GM18498 (cell line): ENCODE measurements at regions not wholly inside any gene's neighbourhood (a gene's known extent, or its start where the extent isn't known, plus 50 kb on each side); places are given as distances from the start of the nearest gene placed in this dataset.
A peak's percentile ranks its signal among the peaks of the same experiment; 100 is the strongest.

Experiments
- ATAC-seq: cut with Tn5 transposase; IDR thresholded peaks from one replicate; pipeline ENCODE4 v1.9.1; 2021; ENCODE audit warnings: mild to moderate bottlenecking, moderate library complexity; ENCODE audit not compliant: unreplicated experiment

DNA sequence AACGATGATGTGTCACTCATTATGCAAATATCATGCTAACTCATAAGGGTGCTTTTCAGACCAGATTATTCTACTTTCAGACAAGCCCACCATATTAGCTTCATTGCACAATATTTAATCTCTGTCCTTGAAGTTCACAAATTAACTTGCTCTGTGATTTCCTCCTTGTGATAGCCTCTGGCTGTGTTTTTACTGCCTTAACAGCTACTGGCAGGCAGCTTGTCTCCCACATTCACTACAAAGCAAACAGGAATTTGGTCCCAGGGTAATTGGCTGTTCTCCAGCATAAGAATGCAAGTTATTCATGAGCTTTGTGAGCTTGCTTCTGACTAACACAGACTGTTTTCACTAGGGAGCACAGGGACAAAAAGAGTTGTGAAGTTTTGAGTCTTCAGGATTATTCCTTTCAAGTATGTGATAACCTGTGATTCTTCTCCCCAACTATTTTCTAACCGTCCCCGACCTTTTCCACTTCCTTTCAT lies 87.9 kb upstream of the HMCN1 start:
- peak; percentile 45 for ATAC-seq

DNA sequence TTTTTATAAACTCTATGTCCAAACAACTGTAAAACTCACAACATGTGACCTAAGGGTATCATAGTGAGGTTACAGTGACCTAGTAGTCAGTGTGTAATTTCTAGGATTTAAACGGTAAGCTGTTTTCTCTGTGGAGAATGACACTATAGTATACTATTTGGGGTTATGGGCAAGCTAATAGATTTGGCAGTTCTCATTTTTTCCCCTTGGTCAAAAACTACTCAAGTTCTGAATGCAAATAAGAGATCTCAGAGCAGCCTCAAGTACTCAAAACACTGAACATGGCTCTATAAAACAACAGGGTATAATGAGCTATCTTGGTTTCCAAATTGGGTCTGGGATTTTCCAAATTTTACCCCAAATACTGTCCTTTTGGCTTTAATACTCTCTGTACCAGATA lies 88.5 kb upstream of the HMCN1 start:
- ATAC-seq = peak; percentile 57

DNA sequence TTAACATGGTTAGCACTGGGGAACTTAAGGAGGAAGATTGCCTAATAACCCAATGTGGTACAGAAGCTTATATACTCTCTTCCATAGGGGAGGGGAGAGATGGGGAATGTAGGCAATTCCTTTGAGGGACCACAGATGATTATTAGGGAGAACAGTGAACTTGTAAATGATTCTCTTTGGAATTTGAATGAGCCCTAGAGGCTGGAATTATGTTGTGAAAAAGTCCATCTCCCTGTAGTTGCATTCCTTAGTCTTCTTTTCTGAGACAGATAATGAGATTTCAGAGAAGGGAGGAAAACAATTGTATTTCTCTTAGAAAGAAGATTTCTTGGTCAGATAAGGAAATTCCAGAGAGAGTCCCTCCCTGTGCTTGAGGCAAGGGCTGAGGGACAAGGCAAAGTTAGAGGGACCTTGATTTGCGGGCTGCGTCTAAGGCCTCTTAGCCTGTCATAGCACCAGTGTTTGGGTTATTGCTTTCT lies 89.0 kb upstream of the HMCN1 start:
- ATAC-seq = peak; percentile 10

DNA sequence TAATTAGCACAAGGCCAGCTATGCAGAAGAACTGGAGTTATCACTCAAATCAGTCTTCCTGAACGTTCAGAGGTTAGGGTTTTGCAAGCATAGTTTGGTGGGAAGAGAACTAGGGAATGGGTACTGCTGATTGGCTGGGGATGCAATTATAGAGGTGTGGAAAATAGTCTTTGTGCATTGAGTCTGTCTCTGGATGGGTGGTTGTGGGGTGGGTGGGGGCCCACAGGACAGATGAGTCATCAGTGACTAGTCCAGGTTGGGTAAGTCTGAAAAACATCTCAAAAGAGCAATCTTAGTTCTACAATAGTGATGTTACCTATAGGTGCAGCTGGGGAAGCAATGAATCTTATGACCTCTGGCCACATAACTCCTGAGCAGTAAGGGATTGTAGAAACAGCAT lies 89.7 kb upstream of the HMCN1 start:
- no peak for ATAC-seq

DNA sequence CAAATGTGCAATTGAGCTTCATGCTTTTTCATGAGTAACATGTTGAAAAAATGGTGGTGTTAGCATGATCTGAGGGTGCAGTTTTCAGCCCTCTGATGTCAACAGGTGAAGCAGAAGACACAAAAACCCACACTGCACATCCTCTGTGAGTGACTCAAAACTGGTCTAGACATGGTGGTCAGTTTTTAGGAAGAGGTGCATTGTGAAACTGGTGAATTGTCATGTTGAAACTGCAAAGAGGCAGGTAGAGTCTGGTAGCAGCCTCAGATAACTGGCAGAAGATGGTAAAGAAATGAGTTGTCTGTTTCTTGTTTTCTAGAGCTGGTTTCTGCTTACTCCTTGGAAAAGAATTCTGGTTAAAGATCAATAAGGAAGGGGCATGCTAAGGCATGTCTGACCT lies 97.3 kb upstream of the HMCN1 start:
- ATAC-seq = peak; percentile 99

DNA sequence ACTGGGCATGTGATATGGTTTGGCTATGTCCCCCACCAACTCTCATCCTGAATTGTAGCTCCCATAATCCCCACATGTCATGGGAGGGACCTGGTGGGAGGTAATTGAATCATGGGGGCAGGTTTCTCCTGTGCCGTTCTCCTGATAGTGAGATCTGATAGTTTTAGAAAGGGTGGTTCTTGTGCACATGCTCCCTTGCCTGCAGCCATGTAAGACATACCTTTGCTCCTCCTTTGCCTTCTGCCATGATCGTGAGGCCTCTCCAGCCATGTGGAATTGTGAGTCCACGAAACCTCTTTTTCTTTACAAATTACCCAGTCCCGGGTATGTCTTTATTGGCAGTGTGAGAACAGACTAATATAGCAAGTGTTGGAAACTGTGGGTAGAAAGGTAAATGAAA lies 99.5 kb upstream of the HMCN1 start:
- ATAC-seq = no peak

DNA sequence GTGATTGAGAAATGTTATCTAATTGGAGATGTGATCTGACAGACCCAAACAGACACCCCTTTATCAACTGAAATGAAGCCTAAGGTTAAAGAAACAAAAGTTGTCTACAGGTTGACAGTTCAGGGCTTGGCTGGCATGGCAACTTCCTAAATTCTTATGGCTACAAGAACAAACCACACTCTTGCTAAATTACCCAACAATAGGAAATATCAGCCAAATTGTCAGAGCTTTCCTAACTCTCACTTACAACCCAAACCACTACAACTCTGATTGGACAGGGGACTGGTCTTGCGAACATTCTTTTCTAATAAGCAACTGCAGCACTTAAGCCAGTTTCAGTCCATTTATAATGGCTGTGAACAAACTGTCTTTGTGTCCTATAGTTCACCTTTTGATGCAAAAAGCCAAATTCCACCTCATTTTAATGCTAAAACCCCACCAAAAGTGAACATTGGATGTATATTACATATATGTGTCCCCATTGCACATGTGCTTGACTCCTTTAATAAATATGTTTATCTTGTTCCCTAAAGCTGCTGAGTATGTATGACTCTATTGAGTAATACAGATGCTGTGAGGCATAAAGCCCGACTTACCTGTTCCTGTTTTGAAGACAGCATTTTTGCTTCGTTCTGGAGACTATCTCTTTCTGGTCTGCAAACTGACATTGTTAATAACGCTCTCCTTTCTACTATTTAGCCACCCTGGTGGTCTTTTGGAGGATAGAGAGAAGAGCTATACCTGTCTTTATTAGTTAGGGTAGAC lies 101.3 kb upstream of the HMCN1 start:
- ATAC-seq = no peak

DNA sequence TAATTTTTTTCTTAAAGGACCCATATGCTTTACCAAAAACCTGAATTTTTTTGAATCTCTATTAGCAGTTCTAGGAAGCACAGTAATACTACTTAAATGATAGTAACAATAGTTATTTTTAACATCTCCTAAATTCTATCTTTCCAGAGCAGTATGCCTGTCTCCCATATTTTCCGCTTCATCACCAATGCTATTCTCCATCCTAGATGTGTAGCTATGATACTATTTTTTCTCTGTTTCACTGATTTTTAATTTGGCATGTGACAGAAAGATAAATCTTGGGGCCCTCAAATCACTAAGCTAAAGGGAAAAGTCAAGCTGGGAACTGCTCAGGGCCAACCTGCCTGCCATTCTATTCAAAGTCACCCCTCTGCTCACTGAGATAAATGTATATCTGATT lies 102.3 kb upstream of the HMCN1 start:
- ATAC-seq = no peak

DNA sequence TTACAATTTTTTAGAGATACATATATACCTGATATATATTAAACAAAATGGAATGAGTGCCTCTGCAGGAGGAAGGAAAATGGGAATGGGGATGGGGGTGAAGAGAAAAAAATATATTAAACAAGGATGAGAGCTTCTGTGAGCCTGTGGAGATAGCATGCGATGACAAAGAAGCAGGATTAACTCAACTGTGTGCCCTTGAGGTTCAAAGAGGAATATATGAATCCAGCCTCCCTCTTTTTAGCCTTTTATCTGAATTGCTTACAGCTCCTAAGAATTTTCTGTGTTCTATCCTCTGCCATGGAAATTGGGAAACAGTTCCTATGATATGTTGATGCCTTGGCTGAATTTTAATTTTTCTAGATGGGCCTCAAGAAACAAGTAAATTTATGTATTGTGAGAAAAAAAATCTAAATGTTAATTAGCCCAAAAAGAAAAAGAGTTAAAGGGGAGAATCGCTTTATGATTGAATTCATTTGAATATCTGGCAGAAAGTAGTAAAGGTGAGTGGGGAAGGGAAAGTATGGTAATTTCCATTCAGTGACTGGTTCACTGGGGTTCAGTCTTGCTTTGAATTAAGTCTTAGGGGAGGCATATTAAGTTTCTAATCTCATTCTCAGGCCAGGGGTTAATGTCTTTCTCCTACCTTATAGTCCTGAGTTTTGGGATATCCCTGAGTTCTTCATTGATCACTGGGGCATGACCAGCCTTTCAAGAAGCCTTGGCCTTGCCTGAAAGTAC lies 106.3 kb upstream of the HMCN1 start:
- ATAC-seq = no peak

DNA sequence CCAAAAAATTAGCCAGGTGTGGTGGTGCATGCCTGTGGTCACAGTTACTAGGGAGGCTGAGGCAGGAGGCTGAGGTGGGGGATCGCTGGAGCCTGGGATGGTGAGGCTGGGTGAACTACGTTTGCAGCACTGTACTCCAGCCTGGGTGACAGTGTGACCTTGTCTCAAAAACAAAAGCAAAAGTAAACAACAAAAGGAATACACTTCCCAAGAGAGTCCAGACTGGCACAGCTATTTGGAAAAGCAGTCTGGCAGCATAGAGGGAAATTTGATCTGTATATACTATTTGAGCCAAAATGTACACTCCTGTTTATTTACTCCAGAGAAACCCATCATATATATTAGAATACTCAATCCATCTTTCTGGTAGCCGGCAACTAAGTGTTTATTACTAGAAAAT lies 107.0 kb upstream of the HMCN1 start:
- ATAC-seq = no peak

DNA sequence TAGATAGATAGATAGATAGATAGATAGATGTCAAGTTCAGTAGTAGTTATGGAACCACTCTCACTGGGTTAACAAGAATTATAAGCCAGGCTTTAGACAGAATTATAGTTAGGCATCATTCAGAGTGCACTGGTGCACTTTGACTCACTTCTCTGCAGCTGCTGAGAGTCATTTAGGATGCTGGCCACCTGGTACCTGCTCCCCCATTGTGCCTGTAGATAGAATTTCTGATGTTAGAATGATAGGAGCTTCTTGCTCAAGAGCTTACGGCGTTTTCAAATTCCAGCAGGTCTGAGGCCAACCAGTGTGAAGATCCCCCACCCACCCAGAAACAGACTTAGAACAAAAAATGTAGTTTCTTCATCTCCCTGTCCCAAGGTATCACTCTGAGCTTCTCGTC lies 107.8 kb upstream of the HMCN1 start:
- no peak for ATAC-seq

DNA sequence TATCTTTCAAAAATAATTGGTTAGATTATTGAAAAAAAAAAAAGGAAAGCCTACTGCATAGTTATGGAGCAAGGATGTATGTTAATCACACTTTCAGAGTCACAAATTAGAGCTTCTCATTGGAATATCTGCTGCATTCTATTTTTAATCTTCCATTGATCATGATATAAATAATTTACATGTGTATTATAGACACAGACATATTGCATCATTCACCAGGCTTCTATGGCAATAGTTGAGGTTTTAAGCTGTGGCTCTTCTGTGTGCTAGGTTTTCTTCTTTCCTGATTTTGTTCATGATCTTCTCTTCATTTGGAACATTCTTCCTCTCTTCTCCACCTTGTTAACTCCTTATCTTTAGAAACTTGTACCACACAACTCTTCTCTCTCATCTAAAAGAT lies 123.2 kb upstream of the HMCN1 start:
- ATAC-seq = no peak

DNA sequence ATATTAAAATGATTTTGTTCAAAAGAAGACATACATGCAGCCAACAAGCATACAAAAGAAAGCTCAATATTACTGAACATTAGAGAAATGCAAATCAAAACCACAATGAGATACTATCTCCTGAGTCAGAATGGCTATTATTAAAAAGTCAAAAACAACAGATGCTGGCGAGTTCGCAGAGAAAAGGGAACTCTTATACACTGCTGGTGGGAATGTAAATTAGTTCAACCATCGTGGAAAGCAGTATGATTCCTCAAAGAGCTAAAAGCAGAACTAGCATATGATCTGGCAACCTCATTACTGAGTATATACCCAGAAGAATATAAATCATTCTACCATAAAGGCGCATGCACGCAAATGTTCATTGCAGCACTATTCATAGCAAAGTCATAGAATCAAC lies 126.0 kb upstream of the HMCN1 start:
- peak; percentile 78 for ATAC-seq

DNA sequence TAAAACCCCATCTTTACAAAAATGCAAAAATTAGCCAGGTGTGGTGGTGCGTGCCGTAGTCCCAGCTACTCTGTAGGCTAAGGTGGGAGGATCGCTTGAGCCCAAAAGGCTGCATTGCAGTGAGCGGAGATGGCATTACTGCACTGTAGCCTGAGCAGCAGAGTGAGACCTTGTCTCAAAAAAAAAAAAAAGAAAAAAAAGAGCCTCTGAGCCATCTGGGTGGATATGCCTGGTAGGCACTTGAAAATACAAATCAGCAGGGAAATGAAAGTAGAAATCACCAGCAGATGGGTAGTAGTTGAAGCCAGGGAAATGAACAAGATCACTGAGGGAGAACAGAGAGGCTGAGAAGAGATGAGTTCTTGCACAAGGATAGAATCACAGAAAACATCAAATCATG lies 131.0 kb upstream of the HMCN1 start:
- peak; percentile 74 for ATAC-seq

DNA sequence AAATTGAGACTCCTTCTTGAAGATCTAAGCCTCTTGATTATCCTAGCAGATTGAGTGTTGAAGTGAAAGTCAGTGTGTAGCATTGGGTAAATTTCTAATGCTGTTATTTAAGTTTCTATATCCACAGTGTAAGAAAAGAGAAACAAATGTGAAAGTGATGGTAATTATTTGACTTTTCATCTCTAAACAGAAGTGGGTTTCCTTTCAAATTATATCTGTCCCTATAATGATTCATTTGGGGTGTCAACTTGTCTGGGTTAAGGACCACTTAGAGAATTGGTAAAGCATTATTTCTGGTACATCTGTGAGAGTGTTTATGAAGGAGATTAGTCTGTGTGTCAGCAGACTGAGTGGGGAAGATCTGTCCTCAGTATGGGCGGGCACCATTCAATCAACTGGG lies 133.0 kb upstream of the HMCN1 start:
- ATAC-seq = peak; percentile 44

DNA sequence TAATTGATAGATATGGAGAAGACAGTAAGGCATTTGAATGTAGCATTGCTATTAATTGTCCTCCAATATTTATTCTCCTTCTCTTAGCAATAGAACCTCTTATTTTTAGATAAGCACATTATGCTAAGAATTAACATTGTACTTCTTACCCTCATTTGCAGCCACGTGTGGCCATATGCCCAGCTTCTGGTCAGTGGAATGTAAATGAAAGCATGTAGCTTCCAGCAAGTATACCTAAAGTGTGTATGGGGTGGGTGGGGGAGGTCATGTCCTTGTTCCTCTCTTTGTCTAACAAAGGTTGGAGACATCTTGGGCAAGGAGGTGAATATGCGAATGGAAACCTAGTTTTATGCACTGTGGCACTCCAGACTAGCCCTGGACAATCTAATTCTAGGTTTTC lies 133.6 kb upstream of the HMCN1 start:
- ATAC-seq = no peak

DNA sequence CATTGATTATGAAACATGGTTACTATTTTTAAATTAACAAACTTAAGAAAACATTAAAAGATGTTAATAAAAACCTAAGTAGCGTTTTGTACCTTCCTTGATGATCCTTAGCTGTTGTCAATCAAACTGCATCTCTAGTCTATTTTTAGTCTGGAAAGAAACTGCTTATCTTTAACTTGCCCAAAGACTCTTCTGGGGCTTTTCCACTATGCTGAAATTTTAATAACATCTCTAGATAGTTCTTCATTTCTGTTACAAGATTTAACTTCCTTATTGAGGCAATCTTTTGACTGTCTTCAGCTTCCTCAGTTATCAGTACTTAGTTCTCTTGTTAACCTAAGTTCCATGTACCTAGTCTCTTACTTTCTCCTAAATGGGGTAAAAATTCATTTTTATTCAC lies 135.9 kb upstream of the HMCN1 start:
- ATAC-seq = no peak

DNA sequence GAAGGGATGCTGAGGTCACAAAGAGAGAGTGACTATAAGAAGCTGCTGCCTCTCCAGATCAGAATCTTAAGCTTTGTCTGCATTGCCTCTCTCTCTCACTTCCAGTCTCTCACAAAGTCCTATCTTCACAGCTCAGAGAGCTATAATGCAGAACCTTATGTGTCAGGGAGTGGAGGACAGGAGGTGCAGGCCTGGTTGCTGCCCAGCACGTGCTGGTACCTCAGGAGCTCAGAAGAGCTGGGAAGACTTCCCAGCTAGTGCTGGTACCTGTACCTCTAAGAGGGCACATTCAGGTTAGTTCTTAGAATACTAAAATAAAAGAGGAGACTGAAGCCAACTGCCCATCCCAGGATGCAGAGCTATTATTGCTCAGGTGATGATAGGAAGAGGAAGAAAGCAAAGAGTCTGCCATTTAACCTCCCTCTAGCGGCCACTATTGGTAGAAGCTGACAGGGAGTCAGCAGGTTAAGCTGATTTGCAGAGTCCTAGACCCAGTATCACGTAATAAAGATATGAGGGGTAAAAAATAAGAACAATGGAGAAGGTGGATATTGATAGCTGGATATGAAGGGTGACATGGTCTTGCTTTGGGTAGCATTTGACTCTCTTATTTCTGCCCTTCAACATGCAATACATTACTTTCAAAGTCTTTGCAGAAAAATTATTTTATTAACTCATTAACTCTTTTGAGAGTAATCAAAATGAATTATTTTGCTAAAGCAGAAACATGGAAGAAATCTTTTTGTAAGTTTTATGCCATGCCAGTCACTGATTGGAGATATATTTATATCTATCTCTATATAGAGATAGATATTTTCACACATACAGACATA lies 138.1 kb upstream of the HMCN1 start:
- ATAC-seq = peak; percentile 85

DNA sequence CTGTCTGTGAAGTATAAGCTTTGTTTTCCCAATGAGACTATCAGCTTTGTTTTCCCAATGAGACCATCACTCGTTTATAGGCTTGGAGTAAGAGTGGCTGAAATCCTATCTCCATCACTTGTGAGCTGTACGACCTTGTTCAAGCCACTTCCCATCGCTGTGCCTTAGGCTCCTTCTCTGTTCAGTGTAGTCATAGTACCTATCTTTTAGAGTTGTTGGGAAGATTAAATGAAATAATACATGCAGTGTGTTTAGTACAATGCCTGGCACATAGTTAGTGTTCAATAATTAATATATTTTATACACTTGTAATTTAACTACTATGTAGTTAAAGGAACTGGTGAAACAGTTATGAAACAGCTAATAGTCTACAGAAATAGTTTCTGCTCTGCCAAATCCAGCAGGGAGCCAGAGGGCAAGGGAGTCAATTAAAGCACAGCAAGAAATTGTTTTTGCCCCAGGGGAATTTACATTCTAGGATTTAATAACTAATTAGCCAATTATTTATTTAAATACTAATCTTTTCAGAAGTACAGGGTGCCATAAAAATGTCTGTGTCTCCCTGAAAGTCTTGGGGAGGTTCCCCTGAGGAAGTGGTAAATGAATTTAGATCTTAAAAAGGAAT lies 139.3 kb upstream of the HMCN1 start:
- no peak for ATAC-seq

DNA sequence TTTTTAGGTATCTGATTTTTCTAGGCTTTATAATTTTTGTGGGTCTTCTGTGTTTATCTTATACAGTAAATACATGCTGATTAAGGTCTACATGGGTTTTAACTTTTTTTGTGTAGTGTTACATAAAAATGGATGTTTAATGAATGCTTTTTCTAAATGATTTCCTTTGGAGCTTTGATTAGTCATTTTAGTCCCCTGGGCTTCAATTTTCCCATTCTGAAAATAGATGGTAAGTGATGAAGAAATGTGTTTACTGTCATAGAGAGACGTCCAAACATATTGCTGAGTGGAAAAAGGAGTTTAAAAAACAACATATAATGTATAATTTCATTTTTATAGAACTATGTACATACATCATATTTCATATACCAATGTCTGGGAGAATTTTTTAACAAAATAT lies 140.9 kb upstream of the HMCN1 start:
- no peak for ATAC-seq

DNA sequence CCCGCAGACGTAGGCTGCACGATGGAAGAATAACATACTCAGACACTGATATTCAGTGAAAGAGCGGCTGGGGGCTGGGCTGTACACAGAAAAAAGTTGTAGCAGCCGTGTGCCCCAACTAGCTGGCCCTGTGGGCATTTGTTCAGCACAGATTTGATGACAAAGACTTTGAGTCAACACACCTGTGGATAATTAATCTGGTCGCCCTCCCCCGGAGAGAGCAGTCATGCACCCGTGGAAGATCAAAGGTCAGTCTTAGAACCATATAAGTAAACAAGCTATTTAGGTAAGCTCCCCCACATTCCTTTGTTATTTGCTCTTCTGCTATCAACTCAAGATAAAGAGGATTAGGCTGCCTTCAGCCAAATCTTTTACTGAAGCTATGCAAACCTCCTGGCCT lies 148.4 kb upstream of the HMCN1 start:
- ATAC-seq = no peak
